HG02943 (cell line): ENCODE measurements at regions not wholly inside any gene's neighbourhood (a gene's known extent, or its start where the extent isn't known, plus 50 kb on each side); places are given as distances from the start of the nearest gene placed in this dataset.
"Not testable (repeated sequence)": the region's sequence is repeated elsewhere in the genome, so short reads cannot be mapped to it uniquely, and the experiment has no call there.

Source experiments
- ATAC-seq: cut with Tn5 transposase; IDR thresholded peaks from one replicate; pipeline ENCODE4 v1.9.1; 2021; ENCODE audit warnings: mild to moderate bottlenecking, low read depth, moderate library complexity; ENCODE audit not compliant: unreplicated experiment

- ATAC-seq: no peak
Observed at GRCh38 chr12:88750867-88751543, 170.7 kb upstream of the KITLG start.

- ATAC-seq: no peak
Observed at GRCh38 chr12:88746386-88746785, 166.1 kb upstream of the KITLG start.

GRCh38 chr12:88743946-88744685, 163.8 kb upstream of the KITLG start:
- no peak for ATAC-seq

GRCh38 chr12:88737838-88738472, 157.7 kb upstream of the KITLG start:
- ATAC-seq: no peak

GRCh38 chr12:88736031-88736430, 155.8 kb upstream of the KITLG start:
- ATAC-seq: no peak

- no peak for ATAC-seq
Observed at GRCh38 chr12:88733008-88733407, 152.7 kb upstream of the KITLG start.

- ATAC-seq: no peak
Observed at GRCh38 chr12:88729196-88729595, 148.9 kb upstream of the KITLG start.

GRCh38 chr12:88726806-88727720, 146.8 kb upstream of the KITLG start:
- ATAC-seq: no peak

- ATAC-seq: no peak
Observed at GRCh38 chr12:88725592-88726143, 145.4 kb upstream of the KITLG start.

GRCh38 chr12:88723219-88723618, 142.9 kb upstream of the KITLG start:
- no peak for ATAC-seq

GRCh38 chr12:88720785-88721650, 140.7 kb upstream of the KITLG start:
- no peak for ATAC-seq

GRCh38 chr12:88720231-88720630, 140.0 kb upstream of the KITLG start:
- no peak for ATAC-seq

- ATAC-seq: no peak
Observed at GRCh38 chr12:88717188-88717587, 136.9 kb upstream of the KITLG start.

GRCh38 chr12:88716240-88716639, 136.0 kb upstream of the KITLG start:
- ATAC-seq: no peak

- no peak for ATAC-seq
Observed at GRCh38 chr12:88715673-88716072, 135.4 kb upstream of the KITLG start.

- ATAC-seq: not testable (repeated sequence)
Observed at GRCh38 chr12:88714263-88714882, 134.1 kb upstream of the KITLG start.

- no peak for ATAC-seq
Observed at GRCh38 chr12:88707800-88708199, 127.5 kb upstream of the KITLG start.

GRCh38 chr12:88706286-88706685, 126.0 kb upstream of the KITLG start:
- ATAC-seq: no peak

GRCh38 chr12:88703790-88704189, 123.5 kb upstream of the KITLG start:
- no peak for ATAC-seq
